ENCODE measurements at regions not wholly inside any gene's neighbourhood (a gene's known extent, or its start where the extent isn't known, plus 50 kb on each side); places are given as distances from the start of the nearest gene placed in this dataset.

- no peak for DNase-seq
Measured at GRCh38 chr10:3478153-3478552, 305.6 kb upstream of the PITRM1 start.

- no peak for DNase-seq
Measured at GRCh38 chr10:3477683-3478082, 305.1 kb upstream of the PITRM1 start.

GRCh38 chr10:3476640-3477448 is 304.3 kb upstream of the PITRM1 start:
- DNase-seq = no peak

- DNase-seq = no peak
Measured at GRCh38 chr10:3476186-3476585, 303.6 kb upstream of the PITRM1 start.

GRCh38 chr10:3475367-3475766 is 302.8 kb upstream of the PITRM1 start:
- no peak for DNase-seq

GRCh38 chr10:3474266-3474665 is 301.7 kb upstream of the PITRM1 start:
- no peak for DNase-seq

- no peak for DNase-seq
Measured at GRCh38 chr10:3473271-3473670, 300.7 kb upstream of the PITRM1 start.

- no peak for DNase-seq
Measured at GRCh38 chr10:3472287-3473051, 299.9 kb upstream of the PITRM1 start.

- no peak for DNase-seq
Measured at GRCh38 chr10:3471927-3472286, 299.3 kb upstream of the PITRM1 start.

GRCh38 chr10:3471472-3471871 is 298.9 kb upstream of the PITRM1 start:
- no peak for DNase-seq

- no peak for DNase-seq
Measured at GRCh38 chr10:3470191-3470590, 297.6 kb upstream of the PITRM1 start.

- no peak for DNase-seq
Measured at GRCh38 chr10:3469639-3470020, 297.0 kb upstream of the PITRM1 start.

GRCh38 chr10:3468919-3469638 is 296.5 kb upstream of the PITRM1 start:
- DNase-seq = no peak

- peak; percentile 66 for DNase-seq
Measured at GRCh38 chr10:3467052-3467951, 294.7 kb upstream of the PITRM1 start.

GRCh38 chr10:3465406-3465891 is 292.9 kb upstream of the PITRM1 start:
- DNase-seq = no peak

- peak; percentile 62 for DNase-seq
Measured at GRCh38 chr10:3464760-3465405, 292.3 kb upstream of the PITRM1 start.

- peak; percentile 51 for DNase-seq
Measured at GRCh38 chr10:3460420-3461128, 288.0 kb upstream of the PITRM1 start.

- no peak for DNase-seq
Measured at GRCh38 chr10:3455385-3456334, 283.1 kb upstream of the PITRM1 start.

GRCh38 chr10:3452683-3453361 is 280.2 kb upstream of the PITRM1 start:
- DNase-seq = no peak
